NT2/D1 (cell line): ENCODE measurements at regions not wholly inside any gene's neighbourhood (a gene's known extent, or its start where the extent isn't known, plus 50 kb on each side); places are given as distances from the start of the nearest gene placed in this dataset.

ENCODE experiments used
- YY1 ChIP-seq: IDR thresholded peaks from 2 replicates; pipeline ENCODE4 v1.6.1; 2011; ENCODE audit not compliant: insufficient read length, insufficient read depth
- ZNF274 ChIP-seq: IDR thresholded peaks from 2 replicates; pipeline ENCODE4 v1.6.1; 2011; ENCODE audit warnings: mild to moderate bottlenecking, low read depth, low read length

DNA sequence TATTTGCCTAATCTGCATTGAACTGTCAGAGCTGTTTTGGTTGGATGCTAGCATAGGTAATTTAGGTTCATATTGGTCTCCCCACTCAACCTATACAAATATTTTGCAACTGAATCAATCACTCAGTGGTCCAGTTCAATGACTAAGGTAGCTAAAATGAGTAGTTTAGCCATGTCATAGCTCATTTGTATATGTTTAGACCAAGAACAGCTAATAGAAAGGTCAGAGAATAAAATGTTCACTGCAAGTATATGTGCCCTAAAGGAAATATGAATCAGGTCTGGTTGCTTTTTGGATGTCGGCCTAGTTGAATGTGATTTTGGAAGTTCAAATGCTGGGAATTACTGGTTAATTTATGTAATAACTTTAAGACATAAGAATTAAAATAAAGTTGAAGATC lies 883.9 kb downstream of the LRFN5 start:
- TF ChIP-seq ZNF274, result no peak
- TF ChIP-seq YY1, result no peak
